ENCODE measurements at regions not wholly inside any gene's neighbourhood (a gene's known extent, or its start where the extent isn't known, plus 50 kb on each side); places are given as distances from the start of the nearest gene placed in this dataset.

DNA sequence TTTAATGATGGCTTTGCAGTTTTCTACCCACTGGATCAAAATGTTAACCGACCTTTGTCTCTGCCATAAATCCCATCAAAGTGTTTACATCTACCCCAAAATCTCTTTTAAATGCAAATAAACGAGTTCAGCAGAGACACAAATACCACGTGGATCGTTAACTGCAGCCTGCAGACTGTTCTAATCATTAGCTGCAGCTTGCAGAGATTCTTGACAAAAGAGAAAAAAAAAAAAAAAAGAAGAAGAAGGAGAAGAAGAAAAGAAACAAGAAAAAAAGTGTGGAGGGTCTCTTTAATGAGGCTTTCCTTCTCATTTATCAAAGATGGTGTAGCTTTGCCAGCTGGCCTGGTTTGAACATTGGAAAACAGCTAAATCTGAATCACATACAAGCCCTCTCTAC lies 275.7 kb downstream of the NEDD1 start:
- no peak for DNase-seq

- DNase-seq = no peak
Observed at GRCh38 chr12:97184127-97184773, 277.2 kb downstream of the NEDD1 start.

DNA sequence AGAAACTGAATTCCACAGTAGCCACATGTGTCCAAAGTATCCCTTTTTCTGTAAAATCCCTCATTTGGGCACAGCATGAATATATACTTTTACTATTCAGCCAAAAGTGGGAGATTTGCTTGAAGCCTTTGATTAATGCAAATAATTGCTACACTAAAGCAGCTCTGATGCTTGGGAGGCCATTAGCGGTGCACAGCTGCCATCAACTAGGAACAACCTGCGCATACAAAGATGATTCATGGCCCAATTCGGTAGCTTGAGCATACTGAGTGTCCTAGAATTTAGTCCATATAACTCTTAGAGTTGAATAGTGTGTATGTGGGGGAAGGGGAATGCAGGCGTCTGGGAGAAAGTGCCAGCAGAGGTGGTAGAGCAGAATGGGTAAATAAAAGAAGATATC lies 277.0 kb upstream of the RMST start:
- DNase-seq = no peak

DNA sequence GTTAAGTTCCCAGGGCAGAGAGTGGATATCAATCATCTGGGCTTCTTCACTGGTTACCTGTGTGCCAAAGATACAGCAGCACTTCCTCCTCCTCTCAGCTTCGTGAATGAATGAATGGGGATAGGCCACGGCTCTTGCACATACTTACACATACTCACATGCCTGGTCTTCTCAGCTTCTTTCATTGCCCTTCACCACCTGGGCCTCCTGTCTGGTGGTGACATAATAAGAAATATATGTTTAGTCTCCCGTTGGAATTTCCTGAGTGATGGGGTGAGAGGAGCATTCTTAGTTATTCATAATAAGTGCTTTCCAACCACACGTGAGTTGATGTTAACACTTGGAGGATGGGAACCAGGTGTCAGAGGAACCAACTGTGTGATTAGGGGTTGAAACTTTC lies 268.1 kb upstream of the RMST start:
- DNase-seq = no peak

- DNase-seq = no peak
Observed at GRCh38 chr12:97200181-97200580, 262.4 kb upstream of the RMST start.

GRCh38 chr12:97203408-97203807 lies 259.2 kb upstream of the RMST start:
- no peak for DNase-seq

- no peak for DNase-seq
Observed at GRCh38 chr12:97209997-97210396, 252.6 kb upstream of the RMST start.

DNA sequence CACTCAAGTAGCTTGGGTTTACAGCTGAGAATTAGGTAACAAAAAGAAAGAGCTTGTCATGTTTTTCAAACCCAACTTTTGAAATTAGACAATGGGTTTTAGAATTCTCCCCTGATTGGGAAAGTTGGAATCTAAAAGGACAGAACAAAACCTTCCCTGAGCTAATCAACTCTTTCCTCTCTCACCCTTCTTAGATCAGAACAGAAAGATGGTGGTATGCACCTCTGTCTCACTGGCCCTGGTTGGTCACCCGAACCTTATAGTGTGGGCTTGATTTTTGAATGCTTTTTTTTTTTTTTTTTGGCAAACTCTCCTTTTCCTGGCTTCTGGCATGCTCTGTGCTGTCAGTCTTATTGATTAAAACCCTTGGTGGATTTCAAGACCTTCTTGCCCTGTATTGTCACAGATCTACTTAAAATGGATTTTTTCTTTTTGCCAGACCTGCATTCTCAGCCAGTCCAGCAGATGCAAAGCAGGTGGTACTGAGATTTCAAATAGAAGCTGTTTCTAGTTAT lies 251.1 kb upstream of the RMST start:
- DNase-seq = no peak

DNA sequence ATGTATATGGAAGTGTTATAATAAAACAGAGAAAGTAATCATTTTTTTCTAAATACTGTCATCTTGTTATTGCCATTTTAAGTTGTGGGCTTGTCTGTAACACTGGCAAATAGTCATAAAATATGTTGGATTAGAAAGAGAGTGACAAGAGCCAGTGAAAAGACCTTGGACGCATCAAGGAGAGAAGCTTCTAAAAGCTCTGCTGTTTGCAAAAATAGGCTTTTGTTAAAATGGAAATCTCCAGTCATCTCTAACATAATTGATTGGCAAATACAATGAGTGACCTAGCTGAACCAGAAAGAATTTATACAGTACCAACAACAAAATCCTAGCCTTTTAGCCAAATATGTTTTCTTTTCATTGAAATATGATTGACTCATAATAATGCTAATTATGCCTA lies 245.8 kb upstream of the RMST start:
- DNase-seq = no peak

DNA sequence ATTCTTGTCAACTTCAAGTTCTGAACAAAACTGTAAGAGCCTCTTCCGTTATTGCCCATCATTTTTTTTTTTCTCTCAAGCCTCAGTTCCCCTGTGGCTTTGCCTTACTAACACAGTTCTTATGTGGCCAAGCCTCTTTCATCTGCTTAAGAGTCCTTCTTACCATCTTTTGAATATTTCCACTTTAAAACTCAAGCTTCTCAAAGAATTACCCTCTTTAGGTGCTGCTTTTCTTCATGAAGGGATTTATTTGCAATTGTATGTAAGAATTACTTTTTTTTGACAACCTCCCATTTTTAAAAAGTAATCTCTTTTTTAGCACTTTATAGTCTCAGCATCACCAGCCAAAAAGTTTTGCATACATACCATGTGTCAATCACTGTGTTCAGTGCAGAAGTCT lies 240.2 kb upstream of the RMST start:
- no peak for DNase-seq

- no peak for DNase-seq
Observed at GRCh38 chr12:97223419-97223818, 239.2 kb upstream of the RMST start.

DNA sequence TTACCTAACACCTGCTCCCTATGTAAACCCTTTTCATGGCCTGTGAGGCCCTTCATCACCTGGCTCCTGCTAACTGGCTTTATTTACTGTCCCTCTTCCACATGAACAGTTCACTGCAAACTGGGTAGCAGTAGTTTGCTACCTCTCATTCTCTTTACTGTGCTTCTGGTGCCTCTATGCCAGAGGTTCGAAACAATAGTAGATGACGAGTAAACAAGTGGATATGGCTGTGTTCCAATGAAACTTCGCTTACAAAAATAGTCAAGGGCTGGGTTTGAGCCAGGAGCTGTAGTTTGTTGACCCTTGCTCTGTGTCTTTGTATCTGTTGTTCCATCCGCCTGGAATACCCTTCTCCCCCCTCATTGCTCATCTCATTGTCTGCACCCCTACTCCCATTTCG lies 233.6 kb upstream of the RMST start:
- peak; percentile 67 for DNase-seq

GRCh38 chr12:97235102-97235501 lies 227.5 kb upstream of the RMST start:
- no peak for DNase-seq

DNA sequence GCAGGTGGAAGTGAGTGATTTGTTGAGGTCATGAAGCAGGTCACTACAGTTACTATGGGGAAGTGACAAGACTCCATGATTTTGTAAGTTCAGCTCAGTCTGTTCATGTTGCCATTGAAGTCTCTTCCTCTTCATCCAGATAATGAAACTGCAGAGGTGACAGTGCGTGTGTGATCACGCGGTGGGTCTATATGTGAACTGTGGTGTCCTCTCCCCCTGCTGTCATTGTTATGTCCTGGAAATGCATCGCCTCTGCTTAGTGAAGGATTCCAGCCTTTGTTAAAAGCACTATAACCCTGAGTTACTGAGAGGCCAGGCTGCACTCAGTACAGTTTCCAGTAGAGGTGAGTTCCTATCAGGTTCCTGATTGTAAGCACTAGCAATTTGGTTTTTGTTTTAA lies 216.2 kb upstream of the RMST start:
- no peak for DNase-seq

DNA sequence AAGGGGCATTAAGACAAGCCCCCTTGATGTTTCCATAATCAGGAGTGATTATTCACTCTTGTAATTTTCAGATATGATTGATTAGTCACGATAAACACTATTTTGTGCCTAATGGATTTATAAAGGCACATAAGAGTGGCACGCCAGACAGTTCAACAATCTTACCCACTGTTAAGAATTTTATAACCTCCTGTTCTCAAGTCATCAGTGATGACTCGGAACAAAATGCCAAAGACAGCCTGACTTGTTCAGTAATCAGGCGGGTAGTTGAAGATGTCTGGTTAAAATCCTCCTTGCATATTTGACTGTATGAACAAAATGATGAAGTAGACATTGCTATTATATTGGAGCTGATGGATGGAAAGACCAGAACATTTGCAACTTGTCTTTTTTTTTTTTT lies 212.1 kb upstream of the RMST start:
- no peak for DNase-seq

DNA sequence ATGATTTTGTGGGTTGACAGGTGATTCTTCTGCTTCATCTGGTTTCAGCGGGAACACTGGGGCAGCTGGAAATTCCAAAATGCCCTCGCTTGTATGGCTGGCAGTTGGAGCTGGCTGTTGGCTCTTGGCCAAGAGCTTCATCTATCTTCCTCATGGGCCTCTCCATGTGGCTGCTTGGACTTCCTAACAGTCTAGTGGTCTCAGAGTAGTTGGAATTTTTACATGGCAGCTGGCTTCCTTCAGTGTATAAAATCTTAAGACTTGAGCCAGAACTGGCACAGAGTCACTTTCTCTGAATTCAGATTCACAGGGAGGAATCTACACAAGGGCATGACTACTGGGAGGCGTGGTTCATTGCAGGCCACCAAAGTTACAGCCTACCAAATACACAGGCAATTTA lies 204.9 kb upstream of the RMST start:
- DNase-seq = no peak

DNA sequence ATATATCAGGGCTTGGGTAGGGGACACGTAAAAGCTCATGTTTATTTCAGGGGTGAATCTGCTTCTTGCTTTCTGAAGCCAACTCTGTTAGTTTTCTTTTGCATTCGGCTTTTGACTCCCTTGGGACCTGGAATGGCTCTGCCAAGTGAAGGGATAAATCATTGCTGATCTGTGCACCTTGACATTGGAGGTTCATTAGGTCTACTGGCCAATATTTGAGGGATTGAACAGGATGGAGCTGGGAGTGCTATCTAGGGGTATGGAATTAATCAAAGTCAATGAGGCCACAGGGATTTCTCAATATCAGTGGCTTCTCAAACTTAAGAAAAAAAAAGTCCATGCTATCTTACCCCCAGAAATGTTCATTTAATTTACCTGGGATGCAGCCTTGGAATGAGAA lies 203.5 kb upstream of the RMST start:
- no peak for DNase-seq

DNA sequence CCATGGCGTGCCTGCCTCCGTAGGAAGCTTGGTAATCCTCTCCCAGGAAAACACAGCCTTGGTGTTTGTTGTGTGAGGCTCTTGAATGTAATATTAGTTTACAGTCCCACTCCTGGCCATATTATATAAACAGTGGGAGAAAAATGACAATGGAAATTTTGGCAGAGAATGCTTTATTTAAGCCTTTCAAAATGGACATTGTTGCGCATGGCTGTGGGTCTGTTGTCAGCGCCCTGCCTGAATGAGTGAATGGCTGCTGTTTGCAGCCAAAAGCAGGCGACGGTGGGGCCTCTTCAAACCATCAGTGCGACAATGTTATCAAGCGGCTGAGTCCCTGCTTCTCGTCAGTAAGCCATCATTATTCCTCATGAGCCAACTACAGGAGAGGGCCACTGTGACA lies 201.8 kb upstream of the RMST start:
- no peak for DNase-seq

DNA sequence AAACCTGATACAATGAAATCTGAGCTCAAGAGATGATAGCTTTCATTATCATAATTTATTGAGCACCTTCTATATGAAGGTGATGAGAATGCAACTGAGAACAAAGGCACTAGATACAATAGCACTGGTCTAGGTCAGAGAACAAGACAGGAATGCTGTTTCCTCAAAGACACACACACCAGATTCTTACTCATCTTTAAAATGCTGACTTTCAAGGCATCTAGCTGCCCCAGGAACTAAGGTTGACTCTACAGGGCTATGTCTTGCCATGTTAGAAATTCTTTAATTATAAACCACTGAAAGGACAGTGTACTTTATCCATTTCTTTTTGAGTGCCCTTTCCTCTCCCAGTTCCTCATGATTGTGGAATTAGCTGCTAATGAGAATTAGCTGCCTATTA lies 195.4 kb upstream of the RMST start:
- no peak for DNase-seq

GRCh38 chr12:97267594-97268202 lies 194.9 kb upstream of the RMST start:
- DNase-seq = no peak

DNA sequence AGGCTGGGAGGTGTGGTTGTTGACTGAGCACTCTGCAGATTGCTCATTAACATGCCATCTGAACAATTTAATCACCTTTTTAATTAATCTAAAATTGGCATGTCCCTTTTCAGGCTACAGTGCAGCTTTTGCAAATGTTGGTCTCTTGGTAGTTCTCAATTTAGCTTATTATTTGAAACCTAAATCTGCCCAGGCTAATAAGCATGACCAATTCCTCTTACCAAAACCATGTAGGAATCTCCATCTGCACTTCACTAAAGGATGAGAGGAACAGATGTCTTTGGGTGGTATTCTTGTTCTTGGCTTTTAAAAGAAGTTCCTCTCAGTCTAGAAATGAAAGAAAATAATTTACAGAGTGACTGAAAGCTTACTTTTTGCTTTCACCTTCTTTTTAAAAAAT lies 190.1 kb upstream of the RMST start:
- DNase-seq = no peak

DNA sequence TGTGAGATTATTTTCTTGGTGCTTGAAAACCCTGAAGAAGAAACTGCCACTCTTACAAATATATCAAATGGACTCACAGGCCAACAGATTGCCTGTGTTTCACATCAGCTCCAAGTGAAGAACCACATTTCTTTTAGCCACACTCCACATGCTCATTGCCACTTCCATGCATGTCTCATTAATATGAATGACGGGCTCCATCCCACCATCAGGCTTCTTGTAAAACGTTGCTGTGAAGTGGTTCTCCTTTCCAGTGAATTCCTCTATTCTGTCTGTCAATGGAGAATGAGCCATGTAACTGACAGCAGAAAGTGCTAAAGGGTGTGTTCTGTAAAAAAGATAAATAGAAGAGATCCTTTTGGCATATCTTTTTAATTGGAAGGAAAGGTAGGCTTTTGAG lies 188.2 kb upstream of the RMST start:
- DNase-seq = no peak

DNA sequence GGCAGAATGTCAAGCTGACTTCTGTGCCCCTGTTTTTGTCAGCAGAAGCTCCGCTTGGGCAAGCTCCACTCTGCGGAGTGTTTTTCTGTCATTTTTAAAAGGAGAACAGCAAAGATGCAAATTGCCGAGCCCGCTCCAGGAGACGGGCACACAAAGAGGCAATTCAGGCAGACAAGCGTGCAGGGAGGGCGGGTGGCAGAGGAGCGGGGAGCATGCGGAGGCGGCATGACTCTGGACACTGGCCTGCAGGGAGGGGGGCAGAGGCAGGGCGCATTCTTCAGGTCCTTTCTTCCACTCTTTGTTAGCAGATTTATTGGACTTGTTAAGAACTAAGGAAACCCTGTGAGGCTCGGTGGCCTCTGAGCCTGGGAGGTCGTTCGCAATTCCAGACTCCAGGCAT lies 187.3 kb upstream of the RMST start:
- DNase-seq = no peak

DNA sequence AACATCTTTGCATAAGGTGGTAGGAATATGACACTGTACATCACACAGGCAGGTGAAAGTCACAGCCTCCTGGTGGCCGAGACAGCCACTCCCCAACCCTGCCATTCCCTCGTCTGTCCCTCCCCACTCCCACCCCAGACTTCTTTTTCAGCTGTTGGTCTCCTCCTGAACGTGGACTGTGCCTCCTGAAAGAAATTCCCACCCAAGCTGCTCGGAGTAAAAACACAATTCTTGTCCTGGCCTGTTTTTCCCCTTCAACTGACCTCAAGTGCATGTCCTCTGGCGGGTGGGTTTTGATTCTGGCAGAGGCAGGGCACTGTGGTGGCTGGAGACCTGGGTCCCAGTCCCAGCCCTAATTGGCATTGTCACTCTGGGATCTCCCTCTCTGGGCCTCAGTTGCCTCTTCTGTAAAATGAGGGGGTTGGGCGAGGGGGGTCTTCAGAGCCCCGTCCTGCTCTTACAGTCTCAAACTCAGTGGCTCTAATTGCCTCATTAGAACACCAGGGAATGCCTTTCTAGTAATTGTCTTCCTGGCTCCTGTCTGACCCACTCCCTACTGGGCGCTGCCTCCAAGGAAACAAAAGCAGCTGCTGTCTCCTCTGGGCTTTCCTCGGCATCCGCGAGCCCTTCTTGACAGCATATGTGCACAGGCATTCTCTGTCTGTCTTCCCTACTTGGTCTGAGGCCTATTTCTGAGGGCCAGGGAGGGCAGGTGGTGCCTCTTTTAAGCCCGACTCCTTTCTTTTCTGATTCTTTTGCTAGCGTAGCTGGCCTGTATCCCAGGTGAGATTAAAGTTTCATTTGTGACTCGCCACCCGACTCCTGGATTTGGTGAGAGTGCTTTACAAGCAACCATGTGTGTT lies 186.6 kb upstream of the RMST start:
- peak; percentile 38 for DNase-seq
